Mucosa of descending colon (tissue), 3 donors: ENCODE measurements at regions not wholly inside any gene's neighbourhood (a gene's known extent, or its start where the extent isn't known, plus 50 kb on each side); places are given as distances from the start of the nearest gene placed in this dataset.

ENCODE experiments used
- ATAC-seq: fragments of 200-7000 bp; cut with Tn5 transposase; one replicate; pipeline ENCODE4 v1.9.1; 2020; ENCODE audit warnings: mild to moderate bottlenecking, moderate library complexity
- DNase-seq, 3 donors: peaks; one replicate each; pipeline ENCODE4 v3.0.0-alpha.2; 2020
- H3K36me3 ChIP-seq: fragments of 200-600 bp; one replicate; pipeline ENCODE4 v1.8.0; 2021; ENCODE audit warnings: low read depth, mild to moderate bottlenecking
- H3K4me1 ChIP-seq: fragments of 200-600 bp; one replicate; pipeline ENCODE4 v1.8.0; 2021; ENCODE audit warnings: low read depth, mild to moderate bottlenecking
- H3K4me3 ChIP-seq: fragments of 200-600 bp; one replicate; pipeline ENCODE4 v1.8.0; 2021; ENCODE audit warnings: mild to moderate bottlenecking
- H3K9me3 ChIP-seq: fragments of 200-600 bp; one replicate; pipeline ENCODE4 v1.8.0; 2021; ENCODE audit warnings: mild to moderate bottlenecking
- CTCF ChIP-seq: fragments of 200-600 bp; IDR thresholded peaks from one replicate; pipeline ENCODE4 v1.8.0; 2022; ENCODE audit warnings: antibody characterized with exemption, mild to moderate bottlenecking
- intact Hi-C, 2 donors: fragments of 100-400 bp; cut with DNase I in 1 of 2; cut with micrococcal nuclease in 1 of 2; formaldehyde crosslinking; loops; one replicate each; pipeline versions ENCODE4 v1.11.0 to v1.11.1; 2022; cut with DNase I, micrococcal nuclease
- donor health status: DM: no; HTN: no; CAD: no; lungs with moderate emphysema.
- donor health status: DM: no; HTN: no; CAD: no.
- donor health status: DM: no; HTN: yes; CAD: no.

GRCh38 chr2:196381464-196381863, 210.1 kb upstream of the STK17B start:
- no peak for DNase-seq
- H3K9me3 ChIP-seq, result no peaks in the 10 kb centered on the region
- no peaks in the 10 kb centered on the region for H3K36me3 ChIP-seq
- no peaks in the 10 kb centered on the region for H3K4me1 ChIP-seq
- TF ChIP-seq CTCF, result no peak
- no peak overlapping the region for H3K4me3 ChIP-seq
- intact Hi-C loops, result no loop called here
- no peak for ATAC-seq

GRCh38 chr2:196383799-196384198, 212.4 kb upstream of the STK17B start:
- Histone ChIP-seq H3K4me3 (no peak overlapping the region), H3K4me1 (no peaks in the 10 kb centered on the region), H3K9me3 (no peaks in the 10 kb centered on the region), H3K36me3 (no peaks in the 10 kb centered on the region)
- intact Hi-C loops, result no loop called here
- DNase-seq, result no peak
- no peak for ATAC-seq
- no peak for TF ChIP-seq CTCF

DNA sequence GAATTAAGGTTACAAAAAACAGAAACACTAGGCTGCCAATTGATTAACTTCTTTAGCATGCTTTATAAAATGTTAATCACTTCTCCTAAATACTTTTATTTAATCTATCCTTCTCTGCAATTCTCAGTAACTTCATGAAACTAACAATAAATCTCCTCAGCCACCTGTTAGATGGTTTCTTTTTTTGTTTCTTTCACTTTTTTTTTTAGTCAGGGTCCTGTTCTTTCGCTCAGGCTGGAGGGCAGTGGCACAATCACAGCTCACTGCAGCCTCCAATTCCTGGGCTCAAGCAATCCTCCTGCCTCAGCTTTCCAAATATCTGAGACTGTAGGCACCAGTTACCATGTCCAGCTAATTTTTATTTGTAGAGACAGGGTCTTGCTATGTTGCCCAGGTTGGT, 213.4 kb upstream of the STK17B start:
- no peak for TF ChIP-seq CTCF
- no peak for ATAC-seq
- H3K36me3 ChIP-seq, result no peaks in the 10 kb centered on the region

GRCh38 chr2:196389670-196390069, 218.3 kb upstream of the STK17B start:
- ATAC-seq, result no peak
- intact Hi-C loops, result no loop called here

More for the DNA sequence above, 213.4 kb upstream of the STK17B start:
- Histone ChIP-seq H3K4me3 (no peak overlapping the region), H3K9me3 (no peaks in the 10 kb centered on the region), H3K4me1 (no peaks in the 10 kb centered on the region)
- no peak for DNase-seq
- intact Hi-C loops, result no loop called here

DNA sequence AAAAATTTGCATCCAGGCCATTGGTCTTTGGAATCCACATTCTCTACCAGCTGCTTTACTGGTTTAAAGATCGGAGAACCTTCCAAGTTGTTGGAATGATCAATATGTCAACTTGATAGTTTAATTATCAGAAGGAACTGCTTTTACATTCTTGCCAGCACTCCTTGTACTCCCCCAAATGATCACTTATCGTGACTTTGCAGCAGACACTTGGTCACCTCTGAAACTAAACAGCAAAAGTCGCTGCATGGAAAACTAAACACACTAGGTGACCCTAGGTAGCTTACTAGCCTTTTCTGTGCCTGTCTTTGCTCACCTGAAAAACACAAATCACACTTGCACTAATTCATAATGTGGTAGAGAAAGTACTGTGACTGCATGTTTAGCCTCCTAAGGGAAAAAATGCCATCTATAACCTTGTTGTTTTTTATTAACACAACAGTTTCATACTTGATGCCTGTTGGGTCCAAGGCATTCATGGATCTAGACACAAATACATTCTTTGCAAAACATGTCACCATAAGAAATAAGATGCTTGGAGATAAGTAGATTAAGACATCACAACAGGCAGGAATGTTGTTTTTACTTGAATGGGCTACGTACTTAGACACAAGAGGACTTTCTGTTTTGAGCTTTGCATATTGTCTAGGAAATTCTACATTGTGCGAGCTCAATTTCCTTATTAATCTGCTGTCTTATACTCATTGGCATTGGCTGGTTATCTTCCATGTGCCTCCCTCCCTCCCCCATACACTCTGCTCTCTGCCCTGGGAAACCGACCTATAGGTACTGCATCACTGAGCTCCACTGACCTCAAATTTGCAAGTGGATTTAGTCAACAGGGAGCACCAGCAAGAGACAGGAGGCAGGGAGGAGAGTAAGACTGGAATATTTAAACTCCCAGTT, 219.1 kb upstream of the STK17B start:
- intact Hi-C loops, result no loop called here
- ATAC-seq, result no peak

More at GRCh38 chr2:196389670-196390069, 218.3 kb upstream of the STK17B start:
- no peak for TF ChIP-seq CTCF
- Histone ChIP-seq H3K4me1 (no peaks in the 10 kb centered on the region), H3K9me3 (no peaks in the 10 kb centered on the region), H3K36me3 (no peaks in the 10 kb centered on the region), H3K4me3 (no peak overlapping the region)
- no peak for DNase-seq

More for the DNA sequence above, 219.1 kb upstream of the STK17B start:
- H3K36me3 ChIP-seq, result no peaks in the 10 kb centered on the region
- no peak overlapping the region for H3K4me3 ChIP-seq
- no peaks in the 10 kb centered on the region for H3K9me3 ChIP-seq
- no peak for TF ChIP-seq CTCF
- no peaks in the 10 kb centered on the region for H3K4me1 ChIP-seq
- DNase-seq, result no peak
